Tibial nerve (tissue), 4 donors: ENCODE measurements at regions not wholly inside any gene's neighbourhood (a gene's known extent, or its start where the extent isn't known, plus 50 kb on each side); places are given as distances from the start of the nearest gene placed in this dataset.

Experiments
- DNase-seq, 2 donors: peaks; one replicate each; pipeline ENCODE4 v3.0.0-alpha.2; 2019; ENCODE audit warnings: low spot score in 2 of 2
- H3K27ac ChIP-seq, 4 donors: fragments of 200-600 bp; sonication (generic) in 3 of 4; one replicate each; pipeline ENCODE4 v1.5.1; 2017 to 2019; ENCODE audit warnings: mild to moderate bottlenecking in 1 of 4
- H3K27me3 ChIP-seq, 2 donors: fragments of 200-600 bp; sonication (generic) in 1 of 2; one replicate each; pipeline versions ENCODE4 v1.5.1 to v1.6.0; 2017 to 2019
- H3K36me3 ChIP-seq, 3 donors: fragments of 200-600 bp; sonication (generic); one replicate each; pipeline ENCODE4 v1.5.1; 2018 to 2019
- H3K4me1 ChIP-seq, 4 donors: fragments of 200-600 bp; sonication (generic) in 3 of 4; one replicate each; pipeline ENCODE4 v1.5.1; 2017 to 2019
- H3K4me3 ChIP-seq, 4 donors: fragments of 200-600 bp; sonication (generic) in 3 of 4; one replicate each; pipeline ENCODE4 v1.5.1; 2017 to 2019; ENCODE audit warnings: mild to moderate bottlenecking in 1 of 4, moderate library complexity in 1 of 4
- H3K9me3 ChIP-seq, 4 donors: fragments of 200-600 bp; sonication (generic) in 3 of 4; one replicate each; pipeline ENCODE4 v1.5.1; 2017 to 2019
- CTCF ChIP-seq, 5 experiments: fragments of 200-600 bp in 3 of 5; fragments of 450-650 bp in 2 of 5; sonication (generic) in 3 of 5; IDR thresholded peaks; one replicate each; pipeline ENCODE4 v1.5.1; 2016 to 2019; ENCODE audit warnings: antibody characterized with exemption in 5 of 5, mild to moderate bottlenecking in 3 of 5, moderate library complexity in 2 of 5
- EP300 ChIP-seq, 2 donors: sonication (generic); formaldehyde crosslinking; IDR thresholded peaks; one replicate each; pipeline ENCODE4 v1.6.1; 2017; ENCODE audit warnings: antibody characterized with exemption in 2 of 2, mild to moderate bottlenecking in 1 of 2
- POLR2A ChIP-seq, 2 donors: fragments of 450-650 bp; IDR thresholded peaks; one replicate each; pipeline ENCODE4 v1.6.1; 2017; ENCODE audit warnings: antibody characterized with exemption in 2 of 2, mild to moderate bottlenecking in 2 of 2, moderate library complexity in 2 of 2
- WGBS, 2 donors: methylation state at CpG; one replicate each; pipeline ENCODE4 v1.1.5; 2018; 5-methylcytosine and 5-hydroxymethylcytosine counted together

DNA sequence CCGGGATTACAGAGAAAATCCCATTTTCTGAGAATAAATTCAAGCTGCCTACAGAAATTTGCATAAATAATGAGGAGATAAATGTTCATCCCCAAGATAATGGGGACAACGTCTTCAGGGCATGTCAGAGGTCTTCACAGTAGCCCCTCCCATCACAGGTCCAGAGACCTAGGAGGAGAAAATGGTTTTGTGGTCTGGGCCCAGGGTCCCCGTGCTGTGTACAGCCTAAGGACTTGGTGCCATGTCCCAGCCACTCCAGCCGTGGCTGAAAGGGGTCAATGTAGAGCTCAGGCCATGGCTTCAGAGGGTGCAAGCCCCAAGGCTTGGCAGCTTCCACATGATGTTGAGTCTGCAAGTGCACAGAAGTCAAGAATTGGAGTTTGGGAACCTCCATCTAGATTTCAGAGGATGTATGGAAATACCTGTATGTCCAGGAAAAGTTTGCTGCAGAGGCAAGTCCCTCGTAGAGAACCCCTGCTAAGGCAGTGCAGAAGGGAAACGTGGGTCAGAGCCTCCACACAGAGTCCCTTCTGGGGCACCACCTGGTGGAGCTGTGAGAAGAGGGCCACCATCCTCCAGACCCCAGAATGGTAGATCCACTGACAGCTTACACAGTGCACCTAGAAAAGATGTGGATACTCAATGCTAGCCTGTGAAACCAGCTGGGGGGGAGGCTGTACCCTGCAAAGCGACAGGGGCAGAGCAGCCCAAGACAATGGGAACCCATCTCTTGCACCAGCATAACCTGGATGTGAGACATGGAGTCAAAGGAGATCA lies 176.3 kb downstream of the RASSF9 start:
- DNase-seq, result no peak
- Histone ChIP-seq H3K36me3 (no peaks in the 10 kb centered on the region), H3K4me3 (no peak overlapping the region), H3K27me3 (no peaks in the 10 kb centered on the region), H3K9me3 (peaks cover 0 to 12% (median 0%) of the 10 kb centered on the region in 4 donors), H3K27ac (no peak overlapping the region), H3K4me1 (no peaks in the 10 kb centered on the region)
- no peak for TF ChIP-seq POLR2A (IDR thresholded peaks at IDR 0.05)
- TF ChIP-seq EP300 (IDR thresholded peaks at IDR 0.05), result no peak
- no peak for TF ChIP-seq CTCF (IDR thresholded peaks at IDR 0.05)
- WGBS, 2 donors, result 73% methylated on average over 7 of the region's 7 CpGs

DNA sequence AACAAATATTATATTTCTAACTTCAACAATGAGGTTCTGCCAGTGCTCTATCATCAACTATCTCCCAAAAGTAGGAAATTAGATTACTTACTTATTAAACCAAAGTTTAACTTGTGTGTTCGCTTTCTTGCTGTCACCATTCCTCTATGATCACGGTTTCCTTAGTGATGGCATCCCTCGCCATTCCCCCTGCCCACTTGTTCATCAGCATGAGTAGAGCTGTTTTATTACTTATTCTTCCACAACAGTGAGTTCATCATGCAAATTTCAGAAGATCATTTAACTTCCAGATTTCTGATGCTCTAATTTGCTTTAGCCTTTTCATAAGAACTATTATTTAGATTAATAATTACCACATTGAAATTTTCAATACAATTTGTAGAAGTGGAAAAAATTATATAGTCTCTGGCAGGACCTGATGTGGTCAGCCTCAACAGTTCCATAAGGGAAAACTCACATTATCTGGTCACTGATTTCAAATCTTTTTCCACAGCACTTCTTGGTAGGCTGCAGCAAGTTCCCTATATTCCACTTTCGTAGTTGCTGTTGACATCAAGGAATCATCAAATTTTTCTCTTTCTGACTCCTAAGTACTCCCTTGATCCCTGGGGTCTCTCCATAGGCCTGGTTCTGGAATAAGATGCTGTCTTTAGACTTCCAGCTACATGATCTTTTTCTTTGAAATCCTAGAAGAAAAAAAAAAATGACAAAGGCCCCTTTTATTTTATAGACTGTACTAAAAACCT lies 174.6 kb downstream of the RASSF9 start:
- H3K4me1 ChIP-seq, result no peaks in the 10 kb centered on the region
- H3K27ac ChIP-seq, result no peak overlapping the region
- no peaks in the 10 kb centered on the region for H3K27me3 ChIP-seq
- no peaks in the 10 kb centered on the region for H3K36me3 ChIP-seq
- 83 to 85% methylated on average over 4 of the region's 4 CpGs for WGBS, 2 donors
- no peak for DNase-seq
- TF ChIP-seq CTCF (IDR thresholded peaks at IDR 0.05) (no peak), POLR2A (IDR thresholded peaks at IDR 0.05) (no peak), EP300 (IDR thresholded peaks at IDR 0.05) (no peak)
- H3K4me3 ChIP-seq, result no peak overlapping the region
- H3K9me3 ChIP-seq, result peaks cover 0 to 12% (median 0%) of the 10 kb centered on the region in 4 donors

DNA sequence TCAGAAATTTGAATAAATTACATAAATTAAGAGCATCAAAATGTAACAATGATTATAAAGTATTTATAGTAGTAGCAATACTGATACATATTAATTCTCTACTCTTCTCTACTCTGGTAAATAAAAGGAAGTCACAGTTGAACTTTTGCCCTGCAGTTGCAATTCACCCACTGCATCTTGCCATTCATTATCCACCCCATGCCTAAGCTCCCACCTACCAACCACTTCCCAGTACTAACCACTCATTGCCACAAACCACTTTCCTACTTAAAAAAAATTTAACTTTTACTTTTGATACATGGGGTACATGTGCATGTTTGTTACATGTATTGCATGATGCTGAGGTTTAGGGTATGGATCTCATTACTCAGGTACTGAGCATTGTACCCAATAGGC lies 174.0 kb downstream of the RASSF9 start:
- Histone ChIP-seq H3K36me3 (no peaks in the 10 kb centered on the region), H3K4me1 (no peaks in the 10 kb centered on the region), H3K9me3 (peaks cover 0 to 12% (median 0%) of the 10 kb centered on the region in 4 donors), H3K27me3 (no peaks in the 10 kb centered on the region), H3K4me3 (no peak overlapping the region), H3K27ac (no peak overlapping the region)
- TF ChIP-seq POLR2A (IDR thresholded peaks at IDR 0.05) (no peak), EP300 (IDR thresholded peaks at IDR 0.05) (no peak), CTCF (IDR thresholded peaks at IDR 0.05) (no peak)
- no peak for DNase-seq

GRCh38 chr12:85663631-85664030 lies 172.6 kb downstream of the RASSF9 start:
- H3K4me1 ChIP-seq, result no peaks in the 10 kb centered on the region
- no peak for DNase-seq
- TF ChIP-seq EP300 (IDR thresholded peaks at IDR 0.05) (no peak), POLR2A (IDR thresholded peaks at IDR 0.05) (no peak), CTCF (IDR thresholded peaks at IDR 0.05) (no peak)
- H3K9me3 ChIP-seq, result peaks cover 0 to 6% (median 0%) of the 10 kb centered on the region in 4 donors
- WGBS, 2 donors, result 78 to 81% methylated on average over 5 of the region's 5 CpGs
- H3K4me3 ChIP-seq, result no peak overlapping the region
- no peaks in the 10 kb centered on the region for H3K27me3 ChIP-seq
- no peak overlapping the region for H3K27ac ChIP-seq
- no peaks in the 10 kb centered on the region for H3K36me3 ChIP-seq

DNA sequence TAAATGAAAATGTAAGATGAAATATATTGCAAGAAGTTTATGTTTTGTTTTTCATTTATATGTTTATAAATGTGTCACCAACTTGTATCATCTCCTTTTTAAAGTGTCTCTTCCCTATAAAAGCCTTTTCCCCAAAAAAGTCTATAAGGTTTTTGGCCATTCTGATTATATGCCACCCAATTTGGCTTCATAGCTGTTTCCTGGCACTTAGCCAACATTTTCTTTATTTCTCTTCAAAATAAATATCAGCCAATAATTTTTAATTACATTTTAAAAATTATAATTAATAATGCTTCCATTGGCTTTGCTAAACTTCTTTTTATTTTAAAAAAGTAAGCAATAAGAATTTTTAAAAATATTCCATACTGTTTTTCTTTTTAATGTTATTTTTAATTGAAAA lies 171.8 kb downstream of the RASSF9 start:
- no peak for DNase-seq
- TF ChIP-seq CTCF (IDR thresholded peaks at IDR 0.05) (no peak), EP300 (IDR thresholded peaks at IDR 0.05) (no peak), POLR2A (IDR thresholded peaks at IDR 0.05) (no peak)
- no peaks in the 10 kb centered on the region for H3K9me3 ChIP-seq

More for the DNA sequence above, 171.8 kb downstream of the RASSF9 start:
- Histone ChIP-seq H3K27me3 (no peaks in the 10 kb centered on the region), H3K36me3 (no peaks in the 10 kb centered on the region), H3K4me3 (no peak overlapping the region), H3K27ac (no peak overlapping the region), H3K4me1 (no peaks in the 10 kb centered on the region)
